Heart right ventricle (tissue), 16 donors: ENCODE measurements at regions not wholly inside any gene's neighbourhood (a gene's known extent, or its start where the extent isn't known, plus 50 kb on each side); places are given as distances from the start of the nearest gene placed in this dataset.

Experiments
- ATAC-seq, 8 donors: fragments of 200-7000 bp; cut with Tn5 transposase; one replicate each; pipeline ENCODE4 v1.9.1; 2020; ENCODE audit warnings: mild to moderate bottlenecking in 8 of 8, moderate library complexity in 8 of 8, moderate number of reproducible peaks in 1 of 8
- DNase-seq, 2 donors: peaks; one replicate each; pipeline ENCODE4 v3.0.0-alpha.2; 2020
- H3K27ac ChIP-seq, 10 donors: fragments of 200-600 bp; sonication (generic) in 2 of 10; one replicate each; pipeline versions ENCODE4 v1.5.0 to v1.8.0; 2020 to 2022; ENCODE audit warnings: mild to moderate bottlenecking in 3 of 10
- H3K27me3 ChIP-seq, 7 donors: fragments of 200-600 bp; one replicate each; pipeline ENCODE4 v1.8.0; 2021 to 2022; ENCODE audit warnings: mild to moderate bottlenecking in 2 of 7
- H3K36me3 ChIP-seq, 9 donors: fragments of 200-600 bp; sonication (generic) in 1 of 9; one replicate each; pipeline versions ENCODE4 v1.5.0 to v1.8.0; 2020 to 2022; ENCODE audit warnings: mild to moderate bottlenecking in 2 of 9
- H3K4me1 ChIP-seq, 9 donors: fragments of 200-600 bp; sonication (generic) in 1 of 9; one replicate each; pipeline versions ENCODE4 v1.5.0 to v1.8.0; 2020 to 2022; ENCODE audit warnings: mild to moderate bottlenecking in 4 of 9
- H3K4me3 ChIP-seq, 10 donors: fragments of 200-600 bp; sonication (generic) in 2 of 10; one replicate each; pipeline versions ENCODE4 v1.5.0 to v1.8.0; 2020 to 2022; ENCODE audit warnings: mild to moderate bottlenecking in 7 of 10, moderate library complexity in 2 of 10
- H3K9me3 ChIP-seq, 11 donors: fragments of 200-600 bp in 10 of 11; sonication (generic) in 2 of 11; one replicate each; pipeline versions ENCODE4 v1.5.0 to v1.8.0; 2013 to 2022; ENCODE audit warnings: mild to moderate bottlenecking in 2 of 11, control low read depth in 1 of 11, moderate library complexity in 1 of 11
- CTCF ChIP-seq, 9 donors: fragments of 200-600 bp; sonication (generic) in 2 of 9; IDR thresholded peaks; one replicate each; pipeline versions ENCODE4 v1.5.0 to v1.8.0; 2021 to 2022; ENCODE audit warnings: antibody characterized with exemption in 9 of 9, mild to moderate bottlenecking in 5 of 9, moderate library complexity in 1 of 9
- WGBS, 2 donors: extraction: QIAGEN DNeasy Blood & Tissue Kit; methylation state at CpG; one replicate each; pipeline ENCODE4 v1.1.7; 2013; ENCODE audit warnings: inconsistent platforms in 1 of 2; 5-methylcytosine and 5-hydroxymethylcytosine counted together
- intact Hi-C, 10 donors: fragments of 100-400 bp; cut with DNase I; formaldehyde crosslinking; loops; one replicate each; pipeline versions ENCODE4 v1.11.1 to v1.14.2; 2022
- donor health status: Arrhythmogenic right ventricular cardiomyopathy.
- donor health status: ischemic (EF 13 %, LVEDD 7.1; RV severe dilation, severe dysfunction).
- donor health status: healthy with polysubstance abuse.
- donor health status: DM: no; HTN: yes; CAD: no.
- donor health status: DM: no; HTN: no; CAD: no.
- donor health status: ischemic (EF 25% LVEDD 6.9; RV normal size, moderate dysfunction).
- donor health status: ischemic (EF 25% LVEDD 5.7; RV mildly dilated, moderate dysfunction).
- donor health status: healthy.
- donor health status: DM: yes; HTN: yes; CAD: no.
- donor health status: Ischemic cardiomyopathy.
- donor health status: ischemic (EF 35%, LVEDD 5.7; RV mildly dilated, moderate dysfunction).
- donor health status: nonischemic (EF 11% LVEDD 7.7; RV severe dilation, severe dysfunction).
- donor health status: DM: yes; HTN: yes; CAD: no.
- donor health status: PGD.
- donor health status: ischemic (EF 29% LVEDD 5.4; RV normal size, mild dysfunction).
- donor health status: nonischemic (EF 23%, LVEDD 6.1; RV moderate dilation, normal function).

GRCh38 chr11:104531075-104531474 lies 367.1 kb upstream of the PDGFD start:
- Histone ChIP-seq H3K4me3 (no peak overlapping the region), H3K9me3 (no peaks in the 10 kb centered on the region), H3K27me3 (no peaks in the 10 kb centered on the region), H3K4me1 (peaks cover 0 to 12% (median 0%) of the 10 kb centered on the region in 9 donors), H3K36me3 (no peaks in the 10 kb centered on the region), H3K27ac (no peak overlapping the region)
- peak in 2 of 9 donors; percentile 12 to 45 for TF ChIP-seq CTCF (IDR thresholded peaks at IDR 0.05)
- DNase-seq (no peak), ATAC-seq (no peak)
- intact Hi-C loops, result no loop called here
- WGBS, 2 donors, result 96 to 100% methylated on average over 2 of the region's 2 CpGs

- no peak for ATAC-seq
- Histone ChIP-seq H3K4me3 (no peak overlapping the region), H3K4me1 (peaks cover 0 to 17% (median 3%) of the 10 kb centered on the region in 9 donors), H3K27ac (no peak overlapping the region), H3K9me3 (no peaks in the 10 kb centered on the region), H3K36me3 (no peaks in the 10 kb centered on the region), H3K27me3 (no peaks in the 10 kb centered on the region)
- no peak for TF ChIP-seq CTCF (IDR thresholded peaks at IDR 0.05)
- WGBS, 2 donors, result 86 to 88% methylated on average over 2 of the region's 2 CpGs
- intact Hi-C loops, result no loop called here
- no peak for DNase-seq
These were observed 366.0 kb upstream of the PDGFD start for GRCh38 chr11:104529906-104530305.

- no peak for ATAC-seq
These were observed 365.3 kb upstream of the PDGFD start for GRCh38 chr11:104529213-104529612.

GRCh38 chr11:104526006-104526405 lies 362.1 kb upstream of the PDGFD start:
- Histone ChIP-seq H3K27me3 (no peaks in the 10 kb centered on the region), H3K9me3 (peaks cover 0 to 4% (median 0%) of the 10 kb centered on the region in 11 donors), H3K36me3 (no peaks in the 10 kb centered on the region), H3K4me1 (peaks cover 0 to 28% (median 7%) of the 10 kb centered on the region in 9 donors), H3K4me3 (no peak overlapping the region), H3K27ac (peak overlapping the region in 4 of 10 donors; percentile 4 to 37 (median 17))
- ATAC-seq (no peak), DNase-seq (no peak)
- WGBS, 2 donors, result 28 to 32% methylated on average over 2 of the region's 2 CpGs
- intact Hi-C loops, result no loop called here
- TF ChIP-seq CTCF (IDR thresholded peaks at IDR 0.05), result no peak

More at GRCh38 chr11:104529213-104529612, 365.3 kb upstream of the PDGFD start:
- WGBS, 2 donors, result 68 to 71% methylated on average over 1 of the region's 1 CpG
- intact Hi-C loops, result no loop called here
- Histone ChIP-seq H3K9me3 (peaks cover 0 to under 1% (median 0%) of the 10 kb centered on the region in 11 donors), H3K4me1 (peaks cover 0 to 17% (median 3%) of the 10 kb centered on the region in 9 donors), H3K36me3 (no peaks in the 10 kb centered on the region), H3K27ac (no peak overlapping the region), H3K4me3 (no peak overlapping the region), H3K27me3 (no peaks in the 10 kb centered on the region)
- TF ChIP-seq CTCF (IDR thresholded peaks at IDR 0.05), result no peak
- DNase-seq, result no peak
